HepG2 (cell line): ENCODE measurements at regions not wholly inside any gene's neighbourhood (a gene's known extent, or its start where the extent isn't known, plus 50 kb on each side); places are given as distances from the start of the nearest gene placed in this dataset.
A peak's percentile ranks its signal among the peaks of the same experiment; 100 is the strongest.

ENCODE experiments used
- ATAD3A ChIP-seq: sonication (generic); formaldehyde crosslinking; IDR thresholded peaks from 2 replicates; pipeline ENCODE4 v1.4.0; 2020; ENCODE audit warnings: missing genetic modification reagents
- BCL6 ChIP-seq: IDR thresholded peaks from 2 replicates; pipeline ENCODE4 v1.6.1; 2016; ENCODE audit warnings: missing genetic modification reagents, missing compliant biosample characterization
- CREB1 ChIP-seq, 2 experiments: fragments of 450-650 bp in 1 of 2; IDR thresholded peaks; 2 replicates each; pipeline ENCODE4 v1.6.1; 2016 to 2017; ENCODE audit warnings: control low read depth in 1 of 2, mild to moderate bottlenecking in 1 of 2, missing compliant biosample characterization in 1 of 2, missing genetic modification characterization in 1 of 2
- FOSL2 ChIP-seq: sonication (generic); formaldehyde crosslinking; IDR thresholded peaks from 2 replicates; pipeline ENCODE4 v1.4.0; 2020; ENCODE audit warnings: missing genetic modification reagents
- GABPB1 ChIP-seq: IDR thresholded peaks from 2 replicates; pipeline ENCODE4 v1.6.1; 2016; ENCODE audit warnings: mild to moderate bottlenecking, missing genetic modification reagents, moderate library complexity, missing compliant biosample characterization
- HMG20B ChIP-seq: conservative IDR thresholded peaks from 2 replicates; pipeline ENCODE4 v1.6.1; 2016; ENCODE audit warnings: missing genetic modification reagents, missing compliant biosample characterization
- JDP2 ChIP-seq: sonication (generic); formaldehyde crosslinking; IDR thresholded peaks from 2 replicates; pipeline ENCODE4 v1.8.1; 2022; ENCODE audit warnings: missing genetic modification reagents, borderline replicate concordance
- KAT2B ChIP-seq: fragments of 150-350 bp; IDR thresholded peaks from 2 replicates; pipeline ENCODE4 v1.6.1; 2014; ENCODE audit warnings: low read depth, low read length, borderline replicate concordance
- MZF1 ChIP-seq: sonication (generic); formaldehyde crosslinking; IDR thresholded peaks from 2 replicates; pipeline ENCODE4 v1.8.1; 2023; ENCODE audit warnings: mild to moderate bottlenecking, missing genetic modification reagents, borderline replicate concordance
- SOX5 ChIP-seq: IDR thresholded peaks from 2 replicates; pipeline ENCODE4 v1.6.1; 2016; ENCODE audit warnings: borderline replicate concordance
- SRSF1 ChIP-seq: fragments of 200-400 bp; formaldehyde crosslinking; optimal IDR thresholded peaks from 2 replicates; pipeline ENCODE3; 2017; ENCODE audit warnings: mild to moderate bottlenecking, low read depth, low read length, moderate library complexity
- TBP ChIP-seq: sonication (generic); formaldehyde crosslinking; IDR thresholded peaks from 2 replicates; pipeline ENCODE4 v1.5.0; 2020; ENCODE audit warnings: missing genetic modification reagents
- THAP11 ChIP-seq: IDR thresholded peaks from 2 replicates; pipeline ENCODE4 v1.6.1; 2016; ENCODE audit warnings: missing biosample characterization, missing genetic modification reagents
- ZFYVE20 ChIP-seq: sonication (generic); formaldehyde crosslinking; IDR thresholded peaks from 2 replicates; pipeline ENCODE4 v1.8.0; 2023; ENCODE audit warnings: low read depth, mild to moderate bottlenecking, moderate library complexity, missing genetic modification reagents, borderline replicate concordance
- ZNF143 ChIP-seq: sonication (generic); formaldehyde crosslinking; IDR thresholded peaks from 2 replicates; pipeline ENCODE4 v1.4.0; 2020; ENCODE audit warnings: missing genetic modification reagents
- ZNF260 ChIP-seq: sonication (generic); formaldehyde crosslinking; IDR thresholded peaks from 2 replicates; pipeline ENCODE4 v1.4.0; 2020; ENCODE audit warnings: missing genetic modification reagents, low read depth, mild to moderate bottlenecking, borderline replicate concordance
- ZNF276 ChIP-seq: sonication (generic); formaldehyde crosslinking; IDR thresholded peaks from 2 replicates; pipeline ENCODE4 v1.4.0; 2020; ENCODE audit warnings: mild to moderate bottlenecking, low read depth, missing genetic modification reagents
- ZNF326 ChIP-seq: sonication (generic); formaldehyde crosslinking; IDR thresholded peaks from 2 replicates; pipeline ENCODE4 v1.4.0; 2020; ENCODE audit warnings: missing genetic modification reagents, borderline replicate concordance
- ZNF460 ChIP-seq: sonication (generic); formaldehyde crosslinking; IDR thresholded peaks from 2 replicates; pipeline ENCODE4 v1.5.1; 2020; ENCODE audit warnings: missing genetic modification reagents, mild to moderate bottlenecking, borderline replicate concordance
- ZNF652 ChIP-seq: IDR thresholded peaks from 2 replicates; pipeline ENCODE4 v1.6.1; 2016; ENCODE audit warnings: low read depth, borderline replicate concordance
- ZNF740 ChIP-seq: sonication (generic); formaldehyde crosslinking; IDR thresholded peaks from 2 replicates; pipeline ENCODE4 v1.4.0; 2020; ENCODE audit warnings: missing genetic modification reagents
- ZNF770 ChIP-seq: sonication (generic); formaldehyde crosslinking; IDR thresholded peaks from 2 replicates; pipeline ENCODE4 v1.5.0; 2020; ENCODE audit warnings: mild to moderate bottlenecking, missing genetic modification reagents
- ZNF777 ChIP-seq: sonication (generic); formaldehyde crosslinking; IDR thresholded peaks from 2 replicates; pipeline ENCODE4 v1.4.0; 2020; ENCODE audit warnings: missing genetic modification reagents
- ZNF790 ChIP-seq: sonication (generic); formaldehyde crosslinking; IDR thresholded peaks from 2 replicates; pipeline ENCODE4 v1.8.0; 2022; ENCODE audit warnings: missing genetic modification reagents, mild to moderate bottlenecking, borderline replicate concordance
- ZNF879 ChIP-seq: sonication (generic); formaldehyde crosslinking; IDR thresholded peaks from 2 replicates; pipeline ENCODE4 v1.8.1; 2023; ENCODE audit warnings: missing genetic modification reagents
- TF ChIP-seq, protein P1 (sequence below): sonication (generic); formaldehyde crosslinking; IDR thresholded peaks from 2 replicates; pipeline ENCODE4 v1.4.0; 2020; ENCODE audit warnings: missing genetic modification reagents
- TF ChIP-seq, protein P2 (sequence below): IDR thresholded peaks from 2 replicates; pipeline ENCODE4 v1.6.1; 2016; ENCODE audit warnings: control low read depth

DNA sequence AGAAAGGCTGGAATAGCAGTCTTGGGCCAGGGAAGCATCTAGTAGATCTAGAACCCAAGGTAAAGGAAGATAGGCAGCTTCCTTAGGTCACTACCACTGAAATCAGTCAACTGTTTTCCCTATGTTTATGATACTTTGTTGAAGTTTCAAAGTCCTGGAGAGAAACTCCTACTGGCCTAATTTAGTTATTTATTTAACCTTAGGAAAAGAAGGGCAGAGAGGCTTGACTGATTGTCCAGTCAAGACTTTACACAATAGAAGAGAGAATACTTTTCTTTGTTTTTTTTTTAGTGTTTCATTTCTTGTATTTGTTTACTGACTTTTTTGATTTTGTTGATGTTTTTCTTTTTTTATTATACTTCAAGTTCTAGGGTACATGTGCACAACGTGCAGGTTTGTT is 138.9 kb upstream of the PHYHIPL start (continued):
- TF ChIP-seq ZNF770 (CRISPR knock-in tag) (no peak), ZFYVE20 (no peak), ZNF790 (no peak), BCL6 (CRISPR knock-in tag) (peak; percentile 81), ZNF652 (CRISPR knock-in tag) (no peak), FOSL2 (CRISPR knock-in tag) (no peak), JDP2 (CRISPR knock-in tag) (no peak), HMG20B (CRISPR knock-in tag) (no peak), THAP11 (CRISPR knock-in tag) (no peak), SRSF1 (no peak), KAT2B (no peak), ZNF143 (CRISPR knock-in tag) (no peak), SOX5 (CRISPR knock-in tag) (peak; percentile 94), GABPB1 (CRISPR knock-in tag) (no peak), ZNF326 (no peak), MZF1 (no peak), ZNF260 (CRISPR knock-in tag) (no peak), ZNF740 (CRISPR knock-in tag) (no peak), ZNF276 (CRISPR knock-in tag) (no peak), ZNF777 (CRISPR knock-in tag) (no peak), CREB1 (IDR thresholded peaks at IDR 0.05) (no peak), CREB1 (CRISPR knock-in tag; IDR thresholded peaks at IDR 0.05) (peak; percentile 32), ZNF460 (no peak), TBP (CRISPR knock-in tag) (no peak), ZNF879 (CRISPR knock-in tag) (no peak), ATAD3A (CRISPR knock-in tag) (no peak)
- TF ChIP-seq, protein P1, sequence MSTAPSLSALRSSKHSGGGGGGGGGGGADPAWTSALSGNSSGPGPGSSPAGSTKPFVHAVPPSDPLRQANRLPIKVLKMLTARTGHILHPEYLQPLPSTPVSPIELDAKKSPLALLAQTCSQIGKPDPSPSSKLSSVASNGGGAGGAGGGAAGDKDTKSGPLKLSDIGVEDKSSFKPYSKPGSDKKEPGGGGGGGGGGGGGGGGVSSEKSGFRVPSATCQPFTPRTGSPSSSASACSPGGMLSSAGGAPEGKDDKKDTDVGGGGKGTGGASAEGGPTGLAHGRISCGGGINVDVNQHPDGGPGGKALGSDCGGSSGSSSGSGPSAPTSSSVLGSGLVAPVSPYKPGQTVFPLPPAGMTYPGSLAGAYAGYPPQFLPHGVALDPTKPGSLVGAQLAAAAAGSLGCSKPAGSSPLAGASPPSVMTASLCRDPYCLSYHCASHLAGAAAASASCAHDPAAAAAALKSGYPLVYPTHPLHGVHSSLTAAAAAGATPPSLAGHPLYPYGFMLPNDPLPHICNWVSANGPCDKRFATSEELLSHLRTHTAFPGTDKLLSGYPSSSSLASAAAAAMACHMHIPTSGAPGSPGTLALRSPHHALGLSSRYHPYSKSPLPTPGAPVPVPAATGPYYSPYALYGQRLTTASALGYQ (CRISPR knock-in tag), result no peak
- TF ChIP-seq, protein P2, sequence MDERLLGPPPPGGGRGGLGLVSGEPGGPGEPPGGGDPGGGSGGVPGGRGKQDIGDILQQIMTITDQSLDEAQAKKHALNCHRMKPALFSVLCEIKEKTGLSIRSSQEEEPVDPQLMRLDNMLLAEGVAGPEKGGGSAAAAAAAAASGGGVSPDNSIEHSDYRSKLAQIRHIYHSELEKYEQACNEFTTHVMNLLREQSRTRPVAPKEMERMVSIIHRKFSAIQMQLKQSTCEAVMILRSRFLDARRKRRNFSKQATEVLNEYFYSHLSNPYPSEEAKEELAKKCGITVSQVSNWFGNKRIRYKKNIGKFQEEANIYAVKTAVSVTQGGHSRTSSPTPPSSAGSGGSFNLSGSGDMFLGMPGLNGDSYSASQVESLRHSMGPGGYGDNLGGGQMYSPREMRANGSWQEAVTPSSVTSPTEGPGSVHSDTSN, result no peak
